Neural progenitor cell (in vitro differentiated cells): ENCODE measurements at regions not wholly inside any gene's neighbourhood (a gene's known extent, or its start where the extent isn't known, plus 50 kb on each side); places are given as distances from the start of the nearest gene placed in this dataset.

ENCODE experiments used
- DNase-seq: peaks from one replicate; pipeline ENCODE4 v3.0.0-alpha.2; 2016; ENCODE audit warnings: low spot score
- H2AFZ ChIP-seq: fragments of 200-600 bp; sonication (generic); replicated peaks from 2 replicates; pipeline ENCODE4 v1.6.1; 2016; ENCODE audit warnings: antibody characterized with exemption
- H3F3A ChIP-seq: fragments of 200-600 bp; sonication (generic); 2 replicates; pipeline ENCODE4 v1.6.1; 2016; ENCODE audit warnings: antibody characterized with exemption, low read depth
- H3K27ac ChIP-seq: fragments of 200-600 bp; sonication (generic); 2 replicates; pipeline ENCODE4 v1.5.1; 2016; ENCODE audit warnings: mild to moderate bottlenecking
- H3K27me3 ChIP-seq: fragments of 200-600 bp; sonication (generic); 2 replicates; pipeline ENCODE4 v1.6.1; 2016; ENCODE audit warnings: mild to moderate bottlenecking, moderate library complexity
- H3K36me3 ChIP-seq: fragments of 200-600 bp; sonication (generic); 2 replicates; pipeline ENCODE4 v1.5.1; 2016
- H3K4me1 ChIP-seq: fragments of 200-600 bp; sonication (generic); 2 replicates; pipeline ENCODE4 v1.6.1; 2016; ENCODE audit warnings: mixed run types
- H3K4me2 ChIP-seq: fragments of 200-600 bp; sonication (generic); 2 replicates; pipeline ENCODE4 v1.6.1; 2016
- H3K4me3 ChIP-seq: fragments of 200-600 bp; sonication (generic); 2 replicates; pipeline ENCODE4 v1.5.1; 2016
- H3K79me2 ChIP-seq: fragments of 200-600 bp; sonication (generic); 2 replicates; pipeline ENCODE4 v1.6.1; 2016; ENCODE audit warnings: low read depth
- H3K9ac ChIP-seq: fragments of 200-600 bp; sonication (generic); 2 replicates; pipeline ENCODE4 v1.6.1; 2016
- H3K9me3 ChIP-seq: fragments of 200-600 bp; sonication (generic); 2 replicates; pipeline ENCODE4 v1.5.1; 2016; ENCODE audit warnings: low read depth
- H4K20me1 ChIP-seq: fragments of 200-600 bp; sonication (generic); 2 replicates; pipeline ENCODE4 v1.6.1; 2016; ENCODE audit warnings: low read depth
- H3K27ac Mint-ChIP-seq: 3 replicates; pipeline ENCODE4 v1.8.0; 2021; ENCODE audit warnings: mixed read lengths
- H3K27me3 Mint-ChIP-seq: 2 replicates; pipeline ENCODE4 v1.8.0; 2022; ENCODE audit warnings: low read depth, mild to moderate bottlenecking, inconsistent platforms, moderate library complexity, mixed read lengths; ENCODE audit not compliant: insufficient read depth
- H3K36me3 Mint-ChIP-seq: 3 replicates; pipeline ENCODE4 v1.8.0; 2021; ENCODE audit warnings: mixed read lengths
- H3K4me1 Mint-ChIP-seq: 3 replicates; pipeline ENCODE4 v1.8.0; 2021; ENCODE audit warnings: mixed read lengths
- H3K4me3 Mint-ChIP-seq: 3 replicates; pipeline ENCODE4 v1.8.0; 2021; ENCODE audit warnings: mild to moderate bottlenecking, moderate library complexity, mixed read lengths
- H3K9me3 Mint-ChIP-seq: 3 replicates; pipeline ENCODE4 v1.8.0; 2020; ENCODE audit warnings: mixed read lengths
- CTCF ChIP-seq: fragments of 200-600 bp; sonication (generic); IDR thresholded peaks from 2 replicates; pipeline ENCODE4 v1.5.1; 2017; ENCODE audit warnings: antibody characterized with exemption, mild to moderate bottlenecking
- EZH2 ChIP-seq: fragments of 200-600 bp; sonication (generic); IDR thresholded peaks from 2 replicates; pipeline ENCODE4 v1.6.1; 2017; ENCODE audit warnings: antibody characterized with exemption, mild to moderate bottlenecking, moderate library complexity
- EZH2phosphoT487 ChIP-seq: fragments of 200-600 bp; sonication (generic); IDR thresholded peaks from 2 replicates; pipeline ENCODE4 v1.6.1; 2017; ENCODE audit warnings: antibody characterized with exemption

DNA sequence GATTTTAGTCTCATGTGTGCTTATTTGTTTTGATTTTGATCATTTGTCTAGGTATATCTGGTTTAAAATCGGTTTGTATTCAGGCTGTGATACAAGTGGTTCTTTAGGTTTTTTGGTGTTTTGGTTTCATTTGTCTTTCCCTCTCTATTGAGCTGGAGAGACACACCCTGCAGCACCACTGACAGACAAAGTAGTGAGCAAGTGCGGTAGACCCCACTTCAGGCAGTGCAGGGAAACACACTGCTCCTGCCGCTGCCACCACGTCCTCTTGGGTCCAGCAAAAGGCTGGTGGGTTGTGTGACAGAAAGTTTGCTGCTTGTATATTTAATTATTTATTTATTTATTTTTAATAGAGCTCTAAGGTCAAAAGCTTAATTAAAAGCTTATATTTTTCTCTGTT lies 801.0 kb downstream of the NR2F1-AS1 start:
- Histone ChIP-seq H3K4me3 (no peak overlapping the region), H3K4me2 (peak overlapping the region; percentile 24), H3K79me2 (no peaks in the 10 kb centered on the region), H2AFZ (no peak overlapping the region), H3K4me1 (peaks cover 68% of the 10 kb centered on the region), H3K9me3 (no peaks in the 10 kb centered on the region), H3K27ac (no peak overlapping the region), H3K36me3 (no peaks in the 10 kb centered on the region), H3K27me3 (no peaks in the 10 kb centered on the region), H3F3A (peaks cover 54% of the 10 kb centered on the region), H4K20me1 (no peaks in the 10 kb centered on the region), H3K9ac (no peak overlapping the region)
- Mint-ChIP-seq H3K4me3 (no peak overlapping the region), H3K27ac (no peak overlapping the region), H3K36me3 (no peaks in the 10 kb centered on the region), H3K27me3 (no peaks in the 10 kb centered on the region), H3K9me3 (peaks cover 5% of the 10 kb centered on the region), H3K4me1 (peaks cover 14% of the 10 kb centered on the region)
- TF ChIP-seq EZH2phosphoT487 (no peak), EZH2 (no peak), CTCF (no peak)
- peak; percentile 26 for DNase-seq

DNA sequence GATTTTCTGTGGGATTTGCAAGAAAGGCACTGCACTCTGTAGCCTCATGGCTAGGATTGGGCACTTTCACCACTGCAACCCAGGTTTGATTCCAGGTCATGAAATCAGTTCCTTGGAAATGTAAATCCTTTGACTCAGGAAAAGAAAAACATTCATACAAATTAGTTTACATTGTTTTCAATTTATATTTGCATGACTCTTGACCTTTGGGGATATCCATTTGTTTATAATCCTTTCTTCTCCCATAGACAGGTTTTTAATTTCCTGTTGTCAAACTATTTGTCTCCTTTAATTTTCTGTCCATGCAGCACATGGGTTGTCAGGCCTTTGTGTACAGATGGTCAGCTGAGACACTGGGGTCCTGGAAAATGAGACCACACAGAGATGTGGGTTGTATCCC lies 801.5 kb downstream of the NR2F1-AS1 start:
- H4K20me1 ChIP-seq: no peaks in the 10 kb centered on the region
- no peaks in the 10 kb centered on the region for H3K27me3 ChIP-seq
- no peak for DNase-seq
- Mint-ChIP-seq H3K27ac (no peak overlapping the region), H3K4me1 (peaks cover 14% of the 10 kb centered on the region), H3K27me3 (no peaks in the 10 kb centered on the region), H3K9me3 (peaks cover 2% of the 10 kb centered on the region), H3K36me3 (no peaks in the 10 kb centered on the region), H3K4me3 (no peak overlapping the region)
- no peaks in the 10 kb centered on the region for H3K9me3 ChIP-seq
- H3K79me2 ChIP-seq: no peaks in the 10 kb centered on the region
- peaks cover 54% of the 10 kb centered on the region for H3F3A ChIP-seq
- peak overlapping the region; percentile 24 for H3K4me2 ChIP-seq
- H3K27ac ChIP-seq: peak overlapping the region; percentile 18
- no peak for TF ChIP-seq CTCF
- no peak for TF ChIP-seq EZH2
- TF ChIP-seq EZH2phosphoT487: no peak
- H3K9ac ChIP-seq: no peak overlapping the region
- no peaks in the 10 kb centered on the region for H3K36me3 ChIP-seq
- no peak overlapping the region for H3K4me3 ChIP-seq
- peaks cover 74% of the 10 kb centered on the region for H3K4me1 ChIP-seq
- H2AFZ ChIP-seq: no peak overlapping the region

- Mint-ChIP-seq H3K9me3 (no peaks in the 10 kb centered on the region), H3K36me3 (no peaks in the 10 kb centered on the region), H3K4me3 (no peak overlapping the region), H3K27me3 (no peaks in the 10 kb centered on the region), H3K4me1 (peaks cover 14% of the 10 kb centered on the region), H3K27ac (peak overlapping the region; percentile 90)
- no peak overlapping the region for H2AFZ ChIP-seq
- peak overlapping the region; percentile 22 for H3K4me2 ChIP-seq
- no peak for TF ChIP-seq CTCF
- H3F3A ChIP-seq: peaks cover 54% of the 10 kb centered on the region
- H3K4me1 ChIP-seq: peaks cover 74% of the 10 kb centered on the region
- H3K9me3 ChIP-seq: no peaks in the 10 kb centered on the region
- H3K9ac ChIP-seq: no peak overlapping the region
- H3K27ac ChIP-seq: peak overlapping the region; percentile 84
- DNase-seq: peak; percentile 43
- no peaks in the 10 kb centered on the region for H3K27me3 ChIP-seq
- no peaks in the 10 kb centered on the region for H4K20me1 ChIP-seq
- H3K4me3 ChIP-seq: no peak overlapping the region
- H3K79me2 ChIP-seq: no peaks in the 10 kb centered on the region
- H3K36me3 ChIP-seq: no peaks in the 10 kb centered on the region
Observed at GRCh38 chr5:92778261-92778660, 802.8 kb downstream of the NR2F1-AS1 start.

- H3K27ac ChIP-seq: peak overlapping the region; percentile 84
- no peaks in the 10 kb centered on the region for H3K27me3 ChIP-seq
- Mint-ChIP-seq H3K4me3 (no peak overlapping the region), H3K36me3 (no peaks in the 10 kb centered on the region), H3K27ac (no peak overlapping the region), H3K27me3 (no peaks in the 10 kb centered on the region), H3K9me3 (no peaks in the 10 kb centered on the region), H3K4me1 (peaks cover 14% of the 10 kb centered on the region)
- H3K79me2 ChIP-seq: no peaks in the 10 kb centered on the region
- TF ChIP-seq EZH2 (no peak), EZH2phosphoT487 (no peak), CTCF (no peak)
- no peak overlapping the region for H2AFZ ChIP-seq
- no peaks in the 10 kb centered on the region for H3K9me3 ChIP-seq
- peaks cover 54% of the 10 kb centered on the region for H3F3A ChIP-seq
- no peak overlapping the region for H3K4me3 ChIP-seq
- peak overlapping the region; percentile 56 for H3K4me2 ChIP-seq
- no peaks in the 10 kb centered on the region for H3K36me3 ChIP-seq
- H3K9ac ChIP-seq: no peak overlapping the region
- peak; percentile 47 for DNase-seq
- no peaks in the 10 kb centered on the region for H4K20me1 ChIP-seq
- H3K4me1 ChIP-seq: peaks cover 68% of the 10 kb centered on the region
Observed at GRCh38 chr5:92777421-92777820, 803.6 kb downstream of the NR2F1-AS1 start.
